GM18517 (cell line): ENCODE measurements at regions not wholly inside any gene's neighbourhood (a gene's known extent, or its start where the extent isn't known, plus 50 kb on each side); places are given as distances from the start of the nearest gene placed in this dataset.

Experiments used
- ATAC-seq: cut with Tn5 transposase; IDR thresholded peaks from one replicate; pipeline ENCODE4 v1.9.1; 2021; ENCODE audit warnings: mild to moderate bottlenecking, moderate library complexity; ENCODE audit not compliant: unreplicated experiment

DNA sequence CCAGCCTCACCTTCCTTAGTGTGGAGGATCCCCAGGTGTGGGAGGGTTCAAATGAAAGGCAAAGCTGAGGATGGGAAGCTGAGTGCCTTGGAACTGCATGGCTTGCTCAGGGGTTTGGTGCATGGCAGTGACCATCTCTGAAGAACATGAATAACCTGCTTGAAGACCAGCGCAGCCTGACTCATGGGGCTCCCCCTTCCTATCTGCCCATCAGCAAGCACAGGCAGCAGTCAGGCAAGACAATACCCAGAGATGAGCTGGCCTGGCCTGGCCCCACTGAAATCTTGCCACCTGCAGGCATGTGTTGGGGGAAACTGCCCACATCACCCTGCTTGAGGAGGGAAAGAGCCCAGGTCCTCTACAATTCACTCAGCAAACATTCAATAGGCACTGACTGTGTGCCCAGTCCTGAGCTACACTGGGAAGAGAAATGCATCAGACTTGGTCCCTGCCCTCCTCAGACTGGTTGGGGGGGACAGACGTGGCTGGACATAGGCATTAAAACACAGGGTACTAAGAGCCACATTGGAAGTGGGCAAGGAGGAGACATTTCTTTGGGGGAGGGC is 105.0 kb upstream of the ALDH1B1 start:
- no peak for ATAC-seq

GRCh38 chr9:38286766-38287165 is 105.7 kb upstream of the ALDH1B1 start:
- no peak for ATAC-seq

DNA sequence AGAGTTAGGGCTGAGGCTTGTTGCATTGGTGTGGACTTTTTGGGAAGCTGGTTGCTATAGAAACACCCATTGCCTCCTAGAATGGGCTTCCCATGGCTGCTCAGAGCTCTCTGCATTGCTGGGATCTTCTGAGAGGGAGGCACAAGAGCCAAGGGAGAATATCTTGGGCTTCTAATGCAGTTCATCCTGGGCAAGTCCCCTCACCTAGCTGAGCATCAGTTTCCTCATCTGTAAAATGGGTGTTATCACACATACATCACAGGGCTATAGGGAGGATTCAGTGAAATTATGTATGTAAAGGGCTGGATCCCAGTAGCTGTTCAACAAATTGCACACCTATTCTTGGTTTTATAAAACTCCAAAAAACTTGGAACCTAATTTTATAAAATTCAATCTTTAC is 106.1 kb upstream of the ALDH1B1 start:
- ATAC-seq, result no peak

DNA sequence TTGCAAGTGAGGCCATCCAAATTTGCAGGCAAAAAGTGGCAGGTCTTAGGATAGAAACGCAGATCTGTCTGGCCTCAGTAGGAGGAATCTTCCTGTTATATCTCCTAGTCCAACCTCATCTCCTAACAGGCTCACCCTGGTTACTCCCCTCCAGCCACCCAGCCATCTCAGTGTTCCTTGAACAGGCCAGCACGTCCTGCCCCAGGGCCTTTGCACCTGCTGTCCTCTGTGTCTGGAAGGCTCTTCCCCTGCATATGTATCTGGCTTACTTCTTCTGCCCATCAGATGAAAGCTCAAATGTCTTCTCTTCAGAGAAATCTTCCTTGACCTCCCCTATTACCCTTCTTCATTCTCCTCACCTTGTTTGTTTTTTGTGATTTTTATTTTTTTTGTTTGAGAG is 107.3 kb upstream of the ALDH1B1 start:
- no peak for ATAC-seq

DNA sequence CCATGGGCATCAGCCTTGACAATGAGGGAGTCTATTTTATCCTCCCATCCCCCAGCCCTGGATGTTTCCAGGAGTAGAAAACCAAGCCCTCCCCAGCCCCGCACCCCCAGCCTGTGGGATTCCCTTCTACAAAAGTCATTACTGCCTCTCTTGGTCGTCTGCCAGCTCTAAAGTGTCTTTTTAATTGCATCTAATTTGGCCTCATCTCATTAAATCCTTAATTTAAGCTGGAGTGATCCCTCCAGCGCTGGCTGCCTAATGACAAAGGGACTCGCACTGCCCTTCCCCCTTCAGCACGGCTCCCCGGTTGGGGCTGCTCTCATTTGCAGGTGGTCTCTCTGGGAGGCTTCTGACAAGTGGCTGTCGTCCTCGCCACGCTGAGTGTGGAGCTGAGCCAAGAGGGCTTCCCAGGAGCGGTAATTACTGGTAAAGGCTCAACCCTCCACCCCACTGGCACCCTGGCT is 107.9 kb upstream of the ALDH1B1 start:
- ATAC-seq, result no peak

GRCh38 chr9:38284039-38284575 is 108.4 kb upstream of the ALDH1B1 start:
- ATAC-seq, result no peak

DNA sequence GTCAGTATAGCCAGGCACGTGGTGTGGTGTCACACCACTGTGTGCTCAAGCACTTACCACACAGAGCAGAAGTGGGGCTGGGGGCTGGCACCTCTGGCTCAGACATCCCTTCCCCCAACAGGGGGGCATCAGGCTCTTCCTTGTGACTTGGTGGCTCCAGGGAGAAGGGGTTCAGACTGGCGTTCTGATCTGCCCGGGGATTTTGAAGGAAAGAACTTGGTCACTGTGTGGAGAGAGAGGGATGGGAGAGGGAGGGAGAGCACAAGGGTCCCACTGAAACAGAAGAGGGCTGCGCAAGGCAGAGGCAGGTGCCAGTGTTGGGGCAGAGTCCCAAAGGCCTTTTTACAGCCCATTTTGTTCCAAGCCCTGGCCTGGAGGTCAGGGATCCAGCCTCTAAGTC is 109.7 kb upstream of the ALDH1B1 start:
- ATAC-seq, result no peak

- ATAC-seq, result no peak
Observed at GRCh38 chr9:38281917-38282316, 110.6 kb upstream of the ALDH1B1 start.

GRCh38 chr9:38281196-38281595 is 111.3 kb upstream of the ALDH1B1 start:
- ATAC-seq, result no peak

- ATAC-seq, result no peak
Observed at GRCh38 chr9:38280251-38280800, 112.2 kb upstream of the ALDH1B1 start.

GRCh38 chr9:38278931-38279679 is 113.4 kb upstream of the ALDH1B1 start:
- ATAC-seq, result no peak

- ATAC-seq, result no peak
Observed at GRCh38 chr9:38278457-38278856, 114.0 kb upstream of the ALDH1B1 start.

GRCh38 chr9:38277601-38278200 is 114.8 kb upstream of the ALDH1B1 start:
- no peak for ATAC-seq

- ATAC-seq, result no peak
Observed at GRCh38 chr9:38276771-38277439, 115.6 kb upstream of the ALDH1B1 start.

DNA sequence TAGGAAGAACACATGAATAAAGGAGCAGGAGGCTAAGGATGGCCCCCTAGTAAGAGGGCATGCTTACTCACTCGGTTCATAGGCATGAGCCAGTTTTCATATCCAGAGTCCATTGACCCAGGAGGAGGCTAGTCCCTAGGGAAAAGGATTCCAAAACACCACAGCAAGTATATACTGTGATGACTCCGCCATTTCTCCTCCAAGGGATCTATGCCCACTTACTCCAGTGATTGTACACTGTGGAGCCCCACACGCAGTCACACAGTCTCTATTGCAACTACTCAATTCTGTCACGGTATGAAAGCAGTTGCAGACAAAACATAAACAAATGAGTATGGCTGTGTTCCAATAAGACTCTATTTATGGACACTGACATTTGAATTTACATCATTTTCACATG is 117.7 kb upstream of the ALDH1B1 start:
- no peak for ATAC-seq

- ATAC-seq, result no peak
Observed at GRCh38 chr9:38272710-38273109, 119.8 kb upstream of the ALDH1B1 start.

DNA sequence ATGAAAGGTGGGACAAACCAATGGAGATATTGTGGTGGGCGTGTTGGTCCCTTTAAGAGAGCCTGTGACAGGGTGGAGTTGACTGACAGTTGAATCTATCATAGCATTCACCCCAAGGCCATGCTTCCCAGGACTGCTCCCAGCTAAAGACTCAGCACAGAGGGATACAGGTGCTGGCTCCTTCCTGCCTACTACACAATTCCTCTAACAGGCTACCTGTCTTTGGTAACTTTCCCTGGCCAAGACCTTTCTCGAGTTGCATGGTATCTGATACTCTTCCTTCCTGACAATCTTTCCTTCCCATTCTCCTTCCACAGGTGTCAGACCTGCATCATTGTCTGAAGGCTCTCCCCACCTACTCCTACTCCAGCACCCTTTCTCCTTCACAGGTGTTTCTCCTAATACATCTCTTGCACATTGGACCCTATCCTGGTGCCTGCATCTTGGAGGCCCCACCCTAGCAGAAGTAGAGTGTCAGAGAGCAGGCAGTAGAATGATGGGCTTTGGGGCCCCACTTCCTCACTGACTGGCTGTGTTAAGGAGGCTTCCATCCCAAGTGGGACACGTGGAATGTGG is 120.7 kb upstream of the ALDH1B1 start:
- no peak for ATAC-seq

DNA sequence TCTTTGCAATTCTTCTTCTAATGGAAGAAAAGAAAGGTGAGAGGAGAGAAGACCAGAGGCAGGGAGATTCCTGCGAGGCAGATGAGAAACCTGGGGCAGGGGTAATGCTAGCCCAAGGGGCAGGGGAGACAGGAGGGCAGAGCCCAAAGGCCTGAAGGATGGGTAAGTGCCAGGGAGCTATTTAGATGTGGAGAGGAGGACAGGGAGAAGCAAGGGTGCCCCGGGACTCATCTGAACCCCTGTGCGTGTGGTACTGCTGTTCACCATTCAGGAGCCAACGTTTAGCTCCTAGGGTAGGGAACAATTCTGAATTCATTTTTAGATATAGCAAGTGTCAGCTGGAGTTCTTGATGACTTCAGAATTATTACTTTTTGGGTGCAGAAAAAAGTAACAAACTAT is 122.7 kb upstream of the ALDH1B1 start:
- ATAC-seq, result no peak

GRCh38 chr9:38263532-38263931 is 129.0 kb upstream of the ALDH1B1 start:
- ATAC-seq, result no peak

GRCh38 chr9:38259519-38260218 is 132.8 kb upstream of the ALDH1B1 start:
- no peak for ATAC-seq
